DND-41 (cell line): ENCODE measurements at regions not wholly inside any gene's neighbourhood (a gene's known extent, or its start where the extent isn't known, plus 50 kb on each side); places are given as distances from the start of the nearest gene placed in this dataset.

Experiments
- ATAC-seq: fragments of 200-7000 bp; cut with Tn5 transposase; 3 replicates; pipeline ENCODE4 v1.9.1; 2021; ENCODE audit warnings: low read depth; ENCODE audit not compliant: insufficient read depth
- DNase-seq: peaks from one replicate; pipeline ENCODE4 v3.0.0-alpha.2; 2020
- H2AFZ ChIP-seq: 2 replicates; pipeline ENCODE4 v1.6.0; 2012; ENCODE audit warnings: low read depth, low read length
- H3K27ac ChIP-seq: 2 replicates; pipeline ENCODE4 v1.5.1; 2012; ENCODE audit warnings: low read length, inconsistent platforms
- H3K27me3 ChIP-seq: fragments of 200-600 bp; sonication (generic); 2 replicates; pipeline ENCODE4 v1.6.0; 2012; ENCODE audit warnings: low read length, mild to moderate bottlenecking, inconsistent platforms; ENCODE audit not compliant: insufficient read depth, poor library complexity
- H3K36me3 ChIP-seq: 2 replicates; pipeline ENCODE4 v1.5.1; 2012; ENCODE audit warnings: low read length, inconsistent platforms; ENCODE audit not compliant: insufficient read depth
- H3K4me1 ChIP-seq: 2 replicates; pipeline ENCODE4 v1.5.1; 2012; ENCODE audit warnings: mild to moderate bottlenecking, low read length; ENCODE audit not compliant: insufficient read depth
- H3K4me2 ChIP-seq: 2 replicates; pipeline ENCODE4 v1.6.0; 2012; ENCODE audit warnings: mild to moderate bottlenecking, moderate library complexity, low read length, inconsistent platforms; ENCODE audit not compliant: insufficient read depth
- H3K4me3 ChIP-seq, 2 experiments: fragments of 200-600 bp in 1 of 2; shearing (Covaris generic) in 1 of 2; 2 replicates each; pipeline ENCODE4 v1.5.1; 2012 to 2016; ENCODE audit warnings: inconsistent platforms in 2 of 2, low read length in 2 of 2, mild to moderate bottlenecking in 2 of 2, low read depth in 1 of 2, moderate library complexity in 1 of 2
- H3K79me2 ChIP-seq: 2 replicates; pipeline ENCODE4 v1.6.0; 2012; ENCODE audit warnings: low read length, inconsistent platforms; ENCODE audit not compliant: insufficient read depth
- H3K9ac ChIP-seq: 2 replicates; pipeline ENCODE4 v1.6.0; 2012; ENCODE audit warnings: low read depth, mild to moderate bottlenecking, inconsistent platforms, low read length, moderate library complexity
- H3K9me3 ChIP-seq: 2 replicates; pipeline ENCODE4 v1.5.1; 2012; ENCODE audit warnings: low read length, moderate library complexity, mild to moderate bottlenecking, inconsistent platforms; ENCODE audit not compliant: insufficient read depth, severe bottlenecking
- H4K20me1 ChIP-seq: 2 replicates; pipeline ENCODE4 v1.6.0; 2012; ENCODE audit warnings: low read length; ENCODE audit not compliant: insufficient read depth
- CTCF ChIP-seq: IDR thresholded peaks from 2 replicates; pipeline ENCODE4 v1.5.1; 2012; ENCODE audit warnings: borderline replicate concordance, low read length, moderate library complexity, mild to moderate bottlenecking; ENCODE audit not compliant: poor library complexity, severe bottlenecking; ENCODE audit errors: extremely low read depth
- EZH2 ChIP-seq: IDR thresholded peaks from 3 replicates; pipeline ENCODE4 v1.6.1; 2012; ENCODE audit warnings: borderline replicate concordance, low read depth, mild to moderate bottlenecking, moderate library complexity, low read length, inconsistent platforms; ENCODE audit not compliant: severe bottlenecking

GRCh38 chr2:183341057-183341456 is 216.8 kb downstream of the NUP35 start:
- Histone ChIP-seq H3K4me1 (no peaks in the 10 kb centered on the region), H3K79me2 (no peaks in the 10 kb centered on the region), H3K4me3 (no peak overlapping the region), H3K9ac (no peak overlapping the region), H3K36me3 (no peaks in the 10 kb centered on the region), H3K9me3 (no peaks in the 10 kb centered on the region), H3K27me3 (no peaks in the 10 kb centered on the region), H3K27ac (no peak overlapping the region), H3K4me2 (no peak overlapping the region), H4K20me1 (no peaks in the 10 kb centered on the region), H2AFZ (no peak overlapping the region)
- DNase-seq (no peak), ATAC-seq (no peak)
- TF ChIP-seq EZH2 (no peak), CTCF (no peak)

- Histone ChIP-seq H3K4me1 (no peaks in the 10 kb centered on the region), H3K9me3 (no peaks in the 10 kb centered on the region), H3K27ac (no peak overlapping the region), H4K20me1 (no peaks in the 10 kb centered on the region), H3K27me3 (no peaks in the 10 kb centered on the region), H3K9ac (no peak overlapping the region), H3K4me3 (no peak overlapping the region), H3K79me2 (no peaks in the 10 kb centered on the region), H3K4me2 (no peak overlapping the region), H3K36me3 (no peaks in the 10 kb centered on the region), H2AFZ (no peak overlapping the region)
- TF ChIP-seq CTCF (no peak), EZH2 (no peak)
- ATAC-seq (no peak), DNase-seq (no peak)
These were observed 223.7 kb downstream of the NUP35 start for GRCh38 chr2:183347969-183348368.

GRCh38 chr2:183348492-183348891 is 224.2 kb downstream of the NUP35 start:
- no peak for ATAC-seq
- H3K79me2 ChIP-seq, result no peaks in the 10 kb centered on the region

More at GRCh38 chr2:183348492-183348891, 224.2 kb downstream of the NUP35 start:
- H3K4me3 ChIP-seq, result no peak overlapping the region
- no peak overlapping the region for H3K9ac ChIP-seq
- H2AFZ ChIP-seq, result no peak overlapping the region
- no peaks in the 10 kb centered on the region for H3K36me3 ChIP-seq
- no peaks in the 10 kb centered on the region for H3K4me1 ChIP-seq
- no peak for DNase-seq
- H4K20me1 ChIP-seq, result no peaks in the 10 kb centered on the region
- H3K9me3 ChIP-seq, result no peaks in the 10 kb centered on the region
- H3K27ac ChIP-seq, result no peak overlapping the region
- H3K4me2 ChIP-seq, result no peak overlapping the region
- TF ChIP-seq CTCF, result no peak
- no peak for TF ChIP-seq EZH2
- H3K27me3 ChIP-seq, result no peaks in the 10 kb centered on the region
